Chondrocyte (in vitro differentiated cells): ENCODE measurements at regions not wholly inside any gene's neighbourhood (a gene's known extent, or its start where the extent isn't known, plus 50 kb on each side); places are given as distances from the start of the nearest gene placed in this dataset.

ENCODE experiments used
- DNase-seq: peaks from one replicate; pipeline ENCODE4 v3.0.0; 2021; ENCODE audit warnings: mixed read lengths, low spot score
- H3K27ac Mint-ChIP-seq: one replicate; pipeline ENCODE4 v1.8.0; 2021; ENCODE audit warnings: mild to moderate bottlenecking, moderate library complexity, mixed read lengths; ENCODE audit not compliant: unreplicated experiment
- H3K27me3 Mint-ChIP-seq: 2 replicates; pipeline ENCODE4 v1.8.0; 2021; ENCODE audit warnings: low read depth, mixed read lengths
- H3K36me3 Mint-ChIP-seq: 2 replicates; pipeline ENCODE4 v1.8.0; 2021; ENCODE audit warnings: low read depth, mixed read lengths
- H3K4me1 Mint-ChIP-seq: 2 replicates; pipeline ENCODE4 v1.8.0; 2021; ENCODE audit warnings: low read depth, mild to moderate bottlenecking, mixed read lengths
- H3K4me3 Mint-ChIP-seq: one replicate; pipeline ENCODE4 v1.8.0; 2021; ENCODE audit warnings: mild to moderate bottlenecking, moderate library complexity, mixed read lengths; ENCODE audit not compliant: unreplicated experiment
- H3K9me3 Mint-ChIP-seq: 2 replicates; pipeline ENCODE4 v1.8.0; 2021; ENCODE audit warnings: low read depth, mixed read lengths
- CTCF ChIP-seq: fragments of 200-600 bp; sonication (generic); IDR thresholded peaks from 2 replicates; pipeline ENCODE4 v1.5.0; 2021; ENCODE audit warnings: antibody characterized with exemption, mild to moderate bottlenecking, moderate library complexity

- Mint-ChIP-seq H3K27ac (no peak overlapping the region), H3K36me3 (peaks cover 1% of the 10 kb centered on the region), H3K4me3 (no peak overlapping the region), H3K27me3 (no peaks in the 10 kb centered on the region), H3K9me3 (peaks cover 6% of the 10 kb centered on the region), H3K4me1 (peaks cover 3% of the 10 kb centered on the region)
- DNase-seq, result no peak
- TF ChIP-seq CTCF, result peak; percentile 90
Observed at GRCh38 chr3:160163229-160163878, 61.9 kb upstream of the C3orf80 start.

GRCh38 chr3:160168246-160168645 lies 57.0 kb upstream of the C3orf80 start:
- peaks cover 1% of the 10 kb centered on the region for H3K36me3 Mint-ChIP-seq
- no peak overlapping the region for H3K27ac Mint-ChIP-seq
- peaks cover 21% of the 10 kb centered on the region for H3K4me1 Mint-ChIP-seq
- H3K4me3 Mint-ChIP-seq, result no peak overlapping the region
- H3K9me3 Mint-ChIP-seq, result peaks cover 6% of the 10 kb centered on the region
- TF ChIP-seq CTCF, result no peak
- no peaks in the 10 kb centered on the region for H3K27me3 Mint-ChIP-seq
- DNase-seq, result no peak

- Mint-ChIP-seq H3K36me3 (peaks cover 1% of the 10 kb centered on the region), H3K27me3 (no peaks in the 10 kb centered on the region), H3K4me1 (peaks cover 21% of the 10 kb centered on the region), H3K27ac (peak overlapping the region; percentile 92), H3K4me3 (no peak overlapping the region), H3K9me3 (peaks cover 6% of the 10 kb centered on the region)
- DNase-seq, result no peak
- TF ChIP-seq CTCF, result no peak
Observed at GRCh38 chr3:160169139-160169976, 55.9 kb upstream of the C3orf80 start.

- Mint-ChIP-seq H3K27ac (no peak overlapping the region), H3K36me3 (no peaks in the 10 kb centered on the region), H3K9me3 (peaks cover 6% of the 10 kb centered on the region), H3K4me3 (no peak overlapping the region), H3K27me3 (no peaks in the 10 kb centered on the region), H3K4me1 (peaks cover 21% of the 10 kb centered on the region)
- no peak for TF ChIP-seq CTCF
- no peak for DNase-seq
Observed at GRCh38 chr3:160170409-160171370, 54.5 kb upstream of the C3orf80 start.

- Mint-ChIP-seq H3K27me3 (no peaks in the 10 kb centered on the region), H3K4me1 (peaks cover 21% of the 10 kb centered on the region), H3K9me3 (no peaks in the 10 kb centered on the region), H3K36me3 (no peaks in the 10 kb centered on the region), H3K4me3 (no peak overlapping the region), H3K27ac (no peak overlapping the region)
- TF ChIP-seq CTCF, result no peak
- DNase-seq, result no peak
Observed at GRCh38 chr3:160171813-160172212, 53.4 kb upstream of the C3orf80 start.
